GM12891 (cell line): ENCODE measurements at regions not wholly inside any gene's neighbourhood (a gene's known extent, or its start where the extent isn't known, plus 50 kb on each side); places are given as distances from the start of the nearest gene placed in this dataset.

Source experiments
- DNase-seq: peaks from one replicate; pipeline ENCODE4 v3.0.0; 2011; ENCODE audit warnings: low spot score; ENCODE audit not compliant: insufficient read length
- FAIRE-seq: peaks from 2 replicates; lab custom pipeline; 2011; peaks lifted over from hg19 to GRCh38; lab: Jason Lieb, UNC
- PAX5 ChIP-seq: IDR thresholded peaks from 2 replicates; pipeline ENCODE4 v1.6.1; 2011; ENCODE audit warnings: low read length, moderate library complexity, mild to moderate bottlenecking; ENCODE audit not compliant: insufficient read depth, severe bottlenecking
- POLR2A ChIP-seq: IDR thresholded peaks from 2 replicates; pipeline ENCODE4 v1.6.1; 2011; ENCODE audit warnings: low read depth, low read length, control low read depth
- POLR2AphosphoS5 ChIP-seq: IDR thresholded peaks from 2 replicates; pipeline ENCODE4 v1.6.1; 2011; ENCODE audit warnings: low read depth, low read length, control low read depth
- POU2F2 ChIP-seq: IDR thresholded peaks from 2 replicates; pipeline ENCODE4 v1.6.1; 2011; ENCODE audit warnings: low read depth, mild to moderate bottlenecking, control low read depth, low read length, moderate library complexity
- SPI1 ChIP-seq: IDR thresholded peaks from 2 replicates; pipeline ENCODE4 v1.6.1; 2011; ENCODE audit warnings: low read depth, low read length, control low read depth
- TAF1 ChIP-seq: IDR thresholded peaks from 2 replicates; pipeline ENCODE4 v1.6.1; 2011; ENCODE audit warnings: low read depth, low read length, control low read depth

GRCh38 chr7:89507034-89507433 is 647.2 kb upstream of the STEAP1 start:
- no peak for DNase-seq
- TF ChIP-seq TAF1 (no peak), SPI1 (no peak), POLR2A (no peak), POLR2AphosphoS5 (no peak), PAX5 (no peak), POU2F2 (no peak)
- FAIRE-seq, result no peak

- FAIRE-seq, result no peak
Observed at GRCh38 chr7:89511900-89512299, 642.4 kb upstream of the STEAP1 start.

DNA sequence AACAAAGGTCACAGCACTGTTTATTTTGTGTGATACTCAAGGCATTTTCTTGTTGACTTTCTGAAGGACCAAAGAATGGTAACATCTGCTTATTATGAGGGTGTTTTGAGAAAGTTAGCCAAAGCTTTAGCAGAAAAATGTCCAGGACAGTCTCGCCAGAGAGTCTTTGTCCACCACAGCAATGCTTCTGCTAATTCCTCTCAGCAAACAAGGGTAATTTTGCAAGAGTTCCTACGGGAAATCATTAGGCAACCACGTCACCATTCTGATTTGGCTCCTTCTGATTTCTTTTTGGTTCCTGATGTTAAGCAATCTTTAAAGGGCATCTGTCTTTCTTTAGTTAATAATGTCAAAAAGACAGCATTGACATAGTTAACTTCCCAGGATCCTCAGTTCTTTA is 639.3 kb upstream of the STEAP1 start:
- no peak for FAIRE-seq
- DNase-seq, result no peak
- no peak for TF ChIP-seq POU2F2

More at GRCh38 chr7:89511900-89512299, 642.4 kb upstream of the STEAP1 start:
- TF ChIP-seq POLR2A (no peak), POU2F2 (no peak), POLR2AphosphoS5 (no peak), TAF1 (no peak)
- DNase-seq, result no peak

DNA sequence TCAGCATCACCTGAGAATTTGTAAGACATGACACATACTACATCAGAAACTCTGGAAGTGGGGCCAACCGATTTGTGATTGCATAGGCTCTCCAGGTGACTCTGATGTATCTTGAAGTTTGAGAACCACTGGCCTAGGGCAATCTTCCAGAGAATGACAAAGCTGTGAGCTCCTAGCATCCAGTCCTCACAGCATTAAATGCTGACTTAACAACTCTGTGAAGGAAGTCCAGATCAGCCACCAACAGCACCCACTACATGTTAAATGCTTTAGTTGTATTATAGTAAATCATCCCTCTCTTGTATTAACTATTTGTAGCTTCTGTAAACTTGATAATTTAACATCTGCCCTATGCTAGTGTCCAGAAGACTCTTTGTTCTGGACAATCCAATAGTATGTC is 636.5 kb upstream of the STEAP1 start:
- TF ChIP-seq PAX5, result no peak
- TF ChIP-seq SPI1, result no peak
- TF ChIP-seq POLR2AphosphoS5, result no peak
- no peak for TF ChIP-seq POU2F2
- no peak for DNase-seq
- no peak for FAIRE-seq

- TF ChIP-seq SPI1, result no peak
- TF ChIP-seq POU2F2, result no peak
- no peak for TF ChIP-seq POLR2A
- TF ChIP-seq PAX5, result no peak
- TF ChIP-seq POLR2AphosphoS5, result no peak
- no peak for TF ChIP-seq TAF1
Observed at GRCh38 chr7:89549768-89550167, 604.5 kb upstream of the STEAP1 start.

DNA sequence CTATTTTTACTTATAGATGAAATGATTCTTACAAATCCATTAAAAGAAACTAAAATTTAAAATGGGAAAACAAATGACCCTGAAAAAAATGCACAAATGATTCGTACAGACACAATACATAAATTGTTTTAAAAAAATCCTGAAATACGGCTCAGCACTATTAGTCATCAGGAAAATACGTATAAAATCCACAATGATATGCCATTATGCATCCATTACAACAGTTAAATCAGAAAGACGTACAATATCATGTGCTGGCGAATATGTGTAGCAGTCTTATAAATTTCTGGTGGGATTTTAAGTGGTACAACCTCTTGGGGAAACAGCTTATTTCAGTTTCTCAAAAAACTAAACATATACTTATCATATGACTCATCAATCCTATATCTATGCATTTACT is 600.1 kb upstream of the STEAP1 start:
- FAIRE-seq (no peak), DNase-seq (no peak)
- TF ChIP-seq SPI1, result no peak
- TF ChIP-seq POLR2A, result no peak
- no peak for TF ChIP-seq PAX5
- TF ChIP-seq TAF1, result no peak
- TF ChIP-seq POU2F2, result no peak
- TF ChIP-seq POLR2AphosphoS5, result no peak

More at GRCh38 chr7:89549768-89550167, 604.5 kb upstream of the STEAP1 start:
- FAIRE-seq (no peak), DNase-seq (no peak)

DNA sequence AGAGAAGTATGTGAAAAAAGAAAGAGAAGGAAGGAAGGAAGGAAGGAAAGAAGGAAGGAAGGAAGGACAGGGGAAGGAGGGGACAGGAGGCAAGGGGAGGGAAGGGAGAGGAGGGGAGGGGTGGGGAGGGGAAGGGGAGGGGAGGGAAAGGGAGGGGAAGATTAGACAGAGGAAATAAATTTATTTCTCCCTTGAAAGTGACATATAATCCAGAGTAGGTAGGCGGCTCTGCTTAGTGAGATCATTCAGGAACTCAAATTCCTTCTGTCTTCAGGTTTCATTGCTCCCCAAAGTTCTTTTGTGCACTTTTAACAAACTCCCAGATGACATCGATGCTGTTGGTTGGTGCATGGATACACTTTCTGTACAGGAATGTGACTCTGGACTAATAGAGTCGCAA is 594.7 kb upstream of the STEAP1 start:
- TF ChIP-seq PAX5 (no peak), POLR2A (no peak), TAF1 (no peak), SPI1 (no peak), POU2F2 (no peak), POLR2AphosphoS5 (no peak)
- DNase-seq, result no peak
- no peak for FAIRE-seq

GRCh38 chr7:89563597-89563996 is 590.7 kb upstream of the STEAP1 start:
- TF ChIP-seq PAX5, result no peak
- TF ChIP-seq POLR2AphosphoS5, result no peak
- no peak for TF ChIP-seq POLR2A
- no peak for TF ChIP-seq SPI1
- TF ChIP-seq TAF1, result no peak
- no peak for TF ChIP-seq POU2F2
- FAIRE-seq, result no peak
- no peak for DNase-seq

- FAIRE-seq (no peak), DNase-seq (no peak)
- TF ChIP-seq POLR2AphosphoS5 (no peak), TAF1 (no peak), PAX5 (no peak), POU2F2 (no peak)
Observed at GRCh38 chr7:89584896-89585295, 569.4 kb upstream of the STEAP1 start.

DNA sequence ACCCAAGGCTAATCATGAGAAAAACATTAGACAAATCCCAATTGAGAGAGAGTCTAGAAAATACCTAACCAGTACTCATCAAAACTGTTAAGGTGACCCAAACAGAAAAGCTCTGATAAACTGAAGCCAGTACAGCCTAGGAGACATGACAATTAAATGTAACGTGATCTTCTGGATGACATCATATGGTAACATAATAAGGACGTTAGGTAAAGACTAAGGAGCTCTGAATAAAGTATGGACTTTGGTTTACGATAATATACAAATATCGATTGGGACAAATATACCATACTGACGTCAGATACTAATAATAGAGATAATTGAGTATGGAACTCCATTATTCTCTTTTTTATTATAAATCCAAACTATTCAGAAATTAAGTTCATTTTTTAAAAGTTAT is 561.1 kb upstream of the STEAP1 start:
- TF ChIP-seq SPI1 (no peak), TAF1 (no peak), POLR2AphosphoS5 (no peak), POLR2A (no peak), POU2F2 (no peak), PAX5 (no peak)
- no peak for DNase-seq
- FAIRE-seq, result no peak

DNA sequence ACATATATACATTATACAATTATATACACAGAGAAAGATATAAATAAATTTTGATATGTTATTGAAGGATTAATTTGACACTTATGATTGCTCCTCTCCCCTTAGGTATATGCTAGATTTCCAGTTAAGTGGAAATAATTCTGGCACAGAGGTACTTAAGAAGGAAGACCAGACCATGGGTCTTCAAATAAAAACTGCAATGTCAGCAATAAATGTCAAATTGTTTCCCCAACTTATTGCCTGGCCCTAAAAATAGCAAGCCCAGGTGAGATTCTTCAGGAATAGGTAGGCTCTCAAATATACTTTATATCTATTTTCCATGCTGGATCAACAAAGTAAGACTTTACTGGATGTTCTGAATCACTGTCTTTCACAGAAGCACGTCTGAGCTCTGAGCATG is 551.3 kb upstream of the STEAP1 start:
- FAIRE-seq (no peak), DNase-seq (no peak)
- TF ChIP-seq SPI1 (no peak), POLR2AphosphoS5 (no peak), PAX5 (no peak), TAF1 (no peak), POU2F2 (no peak), POLR2A (no peak)

DNA sequence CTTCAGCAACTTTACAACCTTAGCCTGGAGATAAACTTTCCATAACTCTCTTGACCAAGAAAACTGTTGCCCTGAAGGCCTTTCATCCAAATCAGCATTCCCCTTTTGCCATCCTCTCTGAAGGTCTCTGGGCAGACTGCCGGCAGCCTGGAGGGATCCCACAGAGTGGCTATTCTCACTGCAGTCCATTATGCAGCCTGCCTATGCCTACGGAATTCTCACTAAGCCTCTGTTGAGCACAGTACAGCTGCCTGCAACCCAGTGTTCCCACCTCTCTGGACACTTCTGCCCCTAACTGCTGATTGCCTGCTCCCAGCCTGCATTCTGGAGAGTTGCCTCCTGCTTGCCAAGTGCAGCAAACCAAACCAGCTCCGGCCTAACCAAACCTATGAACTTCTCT is 548.9 kb upstream of the STEAP1 start:
- FAIRE-seq (no peak), DNase-seq (no peak)
- TF ChIP-seq SPI1, result no peak
- TF ChIP-seq POLR2A, result no peak
- TF ChIP-seq PAX5, result no peak
- TF ChIP-seq POU2F2, result no peak
- TF ChIP-seq TAF1, result no peak
- no peak for TF ChIP-seq POLR2AphosphoS5
